Fibroblast of lung (primary cell): ENCODE measurements at regions not wholly inside any gene's neighbourhood (a gene's known extent, or its start where the extent isn't known, plus 50 kb on each side); places are given as distances from the start of the nearest gene placed in this dataset.

ENCODE experiments used
- EZH2 ChIP-seq: IDR thresholded peaks from 2 replicates; pipeline ENCODE4 v1.5.1; 2012; ENCODE audit warnings: low read length, control low read depth, mild to moderate bottlenecking; ENCODE audit errors: missing control alignments
- TF ChIP-seq, protein P1 (sequence below), 2 donors: IDR thresholded peaks in 1 of 2; conservative IDR thresholded peaks in 1 of 2; 1 replicate in 1 of 2; 2 replicates in 1 of 2; pipeline ENCODE4 v1.5.1; 2011 to 2012; ENCODE audit warnings: low read length in 2 of 2, control low read depth in 1 of 2, inconsistent platforms in 1 of 2, low read depth in 1 of 2, mild to moderate bottlenecking in 1 of 2

DNA sequence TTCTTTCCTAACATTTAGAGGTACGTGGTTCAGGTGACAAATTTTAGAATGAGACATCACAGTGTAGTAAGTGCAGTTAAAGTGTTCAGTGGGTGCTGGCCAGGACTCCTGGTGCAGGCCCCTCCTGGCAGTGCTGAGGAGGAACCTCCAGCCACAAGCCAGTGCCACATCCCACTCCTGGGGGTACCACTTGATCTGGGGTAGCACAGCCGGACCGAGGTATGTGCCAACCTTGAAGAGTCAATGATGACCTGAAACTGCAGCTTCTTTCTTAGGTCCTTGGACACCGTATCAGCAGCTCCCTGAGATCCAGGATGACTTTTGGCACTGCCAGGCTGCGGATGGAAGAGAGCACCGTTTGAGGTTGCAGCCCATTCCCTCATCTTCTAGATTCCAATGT, 310.4 kb upstream of the IRX4 start:
- TF ChIP-seq, protein P1, sequence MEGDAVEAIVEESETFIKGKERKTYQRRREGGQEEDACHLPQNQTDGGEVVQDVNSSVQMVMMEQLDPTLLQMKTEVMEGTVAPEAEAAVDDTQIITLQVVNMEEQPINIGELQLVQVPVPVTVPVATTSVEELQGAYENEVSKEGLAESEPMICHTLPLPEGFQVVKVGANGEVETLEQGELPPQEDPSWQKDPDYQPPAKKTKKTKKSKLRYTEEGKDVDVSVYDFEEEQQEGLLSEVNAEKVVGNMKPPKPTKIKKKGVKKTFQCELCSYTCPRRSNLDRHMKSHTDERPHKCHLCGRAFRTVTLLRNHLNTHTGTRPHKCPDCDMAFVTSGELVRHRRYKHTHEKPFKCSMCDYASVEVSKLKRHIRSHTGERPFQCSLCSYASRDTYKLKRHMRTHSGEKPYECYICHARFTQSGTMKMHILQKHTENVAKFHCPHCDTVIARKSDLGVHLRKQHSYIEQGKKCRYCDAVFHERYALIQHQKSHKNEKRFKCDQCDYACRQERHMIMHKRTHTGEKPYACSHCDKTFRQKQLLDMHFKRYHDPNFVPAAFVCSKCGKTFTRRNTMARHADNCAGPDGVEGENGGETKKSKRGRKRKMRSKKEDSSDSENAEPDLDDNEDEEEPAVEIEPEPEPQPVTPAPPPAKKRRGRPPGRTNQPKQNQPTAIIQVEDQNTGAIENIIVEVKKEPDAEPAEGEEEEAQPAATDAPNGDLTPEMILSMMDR (conservative IDR thresholded peaks at IDR 0.05 in 1 of 2, IDR thresholded peaks at IDR 0.05 in 1 of 2; ENCODE audit: low read depth in 1 of 2, low read length in 2 of 2): no peak
- no peak for TF ChIP-seq EZH2
